Osteoblast (primary cell): ENCODE measurements at regions not wholly inside any gene's neighbourhood (a gene's known extent, or its start where the extent isn't known, plus 50 kb on each side); places are given as distances from the start of the nearest gene placed in this dataset.

ENCODE experiments used
- DNase-seq: peaks from one replicate; pipeline ENCODE4 v3.0.0; 2011; ENCODE audit warnings: low spot score, mixed read lengths; ENCODE audit not compliant: insufficient read length; ENCODE audit errors: missing footprints
- H2AFZ ChIP-seq: 2 replicates; pipeline ENCODE4 v1.6.0; 2011; ENCODE audit warnings: mild to moderate bottlenecking, low read length
- H3K27ac ChIP-seq: 2 replicates; pipeline ENCODE4 v1.5.1; 2011; ENCODE audit warnings: mild to moderate bottlenecking, low read depth, low read length, moderate library complexity
- H3K27me3 ChIP-seq: 2 replicates; pipeline ENCODE4 v1.6.0; 2012; ENCODE audit warnings: mild to moderate bottlenecking, control low read depth, inconsistent platforms, low read length, moderate library complexity; ENCODE audit not compliant: insufficient read depth
- H3K36me3 ChIP-seq: 2 replicates; pipeline ENCODE4 v1.5.1; 2011; ENCODE audit warnings: mild to moderate bottlenecking, low read length, control low read depth, moderate library complexity; ENCODE audit not compliant: insufficient read depth
- H3K4me1 ChIP-seq: 2 replicates; pipeline ENCODE4 v1.5.1; 2011; ENCODE audit warnings: mild to moderate bottlenecking, low read length, control low read depth, moderate library complexity; ENCODE audit not compliant: insufficient read depth
- H3K4me2 ChIP-seq: 2 replicates; pipeline ENCODE4 v1.6.0; 2011; ENCODE audit warnings: mild to moderate bottlenecking, low read length; ENCODE audit not compliant: insufficient read depth
- H3K4me3 ChIP-seq: fragments of 200-600 bp; sonication (generic); 3 replicates; pipeline ENCODE4 v1.5.1; 2012; ENCODE audit warnings: mild to moderate bottlenecking, low read length, inconsistent platforms; ENCODE audit not compliant: insufficient read depth
- H3K79me2 ChIP-seq: 2 replicates; pipeline ENCODE4 v1.6.0; 2012; ENCODE audit warnings: mild to moderate bottlenecking, low read length, control low read depth, inconsistent platforms; ENCODE audit not compliant: insufficient read depth
- H3K9me3 ChIP-seq: 2 replicates; pipeline ENCODE4 v1.5.1; 2011; ENCODE audit warnings: low read depth, low read length, control low read depth
- H4K20me1 ChIP-seq: 2 replicates; pipeline ENCODE4 v1.6.0; 2012; ENCODE audit warnings: mild to moderate bottlenecking, low read length, control low read depth; ENCODE audit not compliant: insufficient read depth
- TF ChIP-seq, protein P1 (sequence below): IDR thresholded peaks from 2 replicates; pipeline ENCODE4 v1.5.1; 2011; ENCODE audit warnings: mild to moderate bottlenecking, low read depth, low read length, moderate library complexity; ENCODE audit errors: extremely low read depth

GRCh38 chr1:90412563-90412962, 304.5 kb downstream of the BARHL2 start:
- no peak overlapping the region for H2AFZ ChIP-seq
- TF ChIP-seq, protein P1, sequence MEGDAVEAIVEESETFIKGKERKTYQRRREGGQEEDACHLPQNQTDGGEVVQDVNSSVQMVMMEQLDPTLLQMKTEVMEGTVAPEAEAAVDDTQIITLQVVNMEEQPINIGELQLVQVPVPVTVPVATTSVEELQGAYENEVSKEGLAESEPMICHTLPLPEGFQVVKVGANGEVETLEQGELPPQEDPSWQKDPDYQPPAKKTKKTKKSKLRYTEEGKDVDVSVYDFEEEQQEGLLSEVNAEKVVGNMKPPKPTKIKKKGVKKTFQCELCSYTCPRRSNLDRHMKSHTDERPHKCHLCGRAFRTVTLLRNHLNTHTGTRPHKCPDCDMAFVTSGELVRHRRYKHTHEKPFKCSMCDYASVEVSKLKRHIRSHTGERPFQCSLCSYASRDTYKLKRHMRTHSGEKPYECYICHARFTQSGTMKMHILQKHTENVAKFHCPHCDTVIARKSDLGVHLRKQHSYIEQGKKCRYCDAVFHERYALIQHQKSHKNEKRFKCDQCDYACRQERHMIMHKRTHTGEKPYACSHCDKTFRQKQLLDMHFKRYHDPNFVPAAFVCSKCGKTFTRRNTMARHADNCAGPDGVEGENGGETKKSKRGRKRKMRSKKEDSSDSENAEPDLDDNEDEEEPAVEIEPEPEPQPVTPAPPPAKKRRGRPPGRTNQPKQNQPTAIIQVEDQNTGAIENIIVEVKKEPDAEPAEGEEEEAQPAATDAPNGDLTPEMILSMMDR, result no peak
- no peaks in the 10 kb centered on the region for H3K4me1 ChIP-seq
- no peak for DNase-seq
- no peaks in the 10 kb centered on the region for H3K36me3 ChIP-seq
- H3K4me2 ChIP-seq, result no peak overlapping the region
- no peaks in the 10 kb centered on the region for H3K79me2 ChIP-seq
- no peaks in the 10 kb centered on the region for H3K9me3 ChIP-seq
- no peak overlapping the region for H3K27ac ChIP-seq
- no peak overlapping the region for H3K4me3 ChIP-seq
- no peaks in the 10 kb centered on the region for H4K20me1 ChIP-seq
- no peaks in the 10 kb centered on the region for H3K27me3 ChIP-seq

- H3K27me3 ChIP-seq, result no peaks in the 10 kb centered on the region
These were observed 305.9 kb downstream of the BARHL2 start for GRCh38 chr1:90411185-90411584.

GRCh38 chr1:90407737-90408136, 309.4 kb downstream of the BARHL2 start:
- Histone ChIP-seq H3K27me3 (no peaks in the 10 kb centered on the region), H3K4me2 (no peak overlapping the region), H3K27ac (no peak overlapping the region), H4K20me1 (no peaks in the 10 kb centered on the region), H3K9me3 (no peaks in the 10 kb centered on the region), H2AFZ (no peak overlapping the region), H3K4me3 (no peak overlapping the region), H3K36me3 (no peaks in the 10 kb centered on the region), H3K4me1 (peaks cover 3% of the 10 kb centered on the region), H3K79me2 (no peaks in the 10 kb centered on the region)
- TF ChIP-seq, protein P1, result no peak
- no peak for DNase-seq

More at GRCh38 chr1:90411185-90411584, 305.9 kb downstream of the BARHL2 start:
- H3K4me3 ChIP-seq, result no peak overlapping the region
- H2AFZ ChIP-seq, result no peak overlapping the region
- H3K27ac ChIP-seq, result no peak overlapping the region
- H3K9me3 ChIP-seq, result no peaks in the 10 kb centered on the region
- H3K4me1 ChIP-seq, result no peaks in the 10 kb centered on the region
- TF ChIP-seq, protein P1, result no peak
- no peaks in the 10 kb centered on the region for H3K79me2 ChIP-seq
- DNase-seq, result no peak
- no peaks in the 10 kb centered on the region for H3K36me3 ChIP-seq
- no peak overlapping the region for H3K4me2 ChIP-seq
- no peaks in the 10 kb centered on the region for H4K20me1 ChIP-seq

DNA sequence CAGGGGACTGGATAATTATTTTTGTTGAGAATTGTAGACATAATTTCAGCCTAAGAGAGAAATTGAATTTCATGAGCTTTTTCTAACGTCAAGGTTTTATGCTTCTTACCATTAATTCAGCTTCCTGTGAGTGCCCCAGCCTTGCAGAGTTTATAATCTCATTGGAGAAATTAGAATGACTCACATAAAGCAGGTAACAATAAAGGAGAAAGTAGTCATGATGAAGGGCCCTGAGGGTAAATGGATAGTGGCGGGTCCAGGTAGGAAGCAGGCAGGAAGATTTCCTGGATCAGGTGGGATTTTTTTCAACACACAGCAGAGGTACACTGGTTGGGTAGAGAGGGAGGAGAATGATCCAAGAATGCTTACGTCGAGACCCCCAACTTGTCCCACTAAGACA, 311.4 kb downstream of the BARHL2 start:
- H3K4me1 ChIP-seq, result peaks cover 4% of the 10 kb centered on the region
- H3K36me3 ChIP-seq, result no peaks in the 10 kb centered on the region
- no peaks in the 10 kb centered on the region for H3K79me2 ChIP-seq
- TF ChIP-seq, protein P1, result no peak
- no peak overlapping the region for H2AFZ ChIP-seq
- no peak for DNase-seq
- no peaks in the 10 kb centered on the region for H3K27me3 ChIP-seq
- no peak overlapping the region for H3K4me3 ChIP-seq
- H4K20me1 ChIP-seq, result no peaks in the 10 kb centered on the region
- H3K9me3 ChIP-seq, result no peaks in the 10 kb centered on the region
- H3K27ac ChIP-seq, result no peak overlapping the region
- H3K4me2 ChIP-seq, result no peak overlapping the region
